Activated CD8-positive, alpha-beta memory T cell treated with anti-CD3 and anti-CD28 coated beads for 24 hours (primary cell): ENCODE measurements at regions not wholly inside any gene's neighbourhood (a gene's known extent, or its start where the extent isn't known, plus 50 kb on each side); places are given as distances from the start of the nearest gene placed in this dataset.

Source experiments
- DNase-seq: peaks from one replicate; pipeline ENCODE4 v3.0.0-alpha.2; 2020

DNA sequence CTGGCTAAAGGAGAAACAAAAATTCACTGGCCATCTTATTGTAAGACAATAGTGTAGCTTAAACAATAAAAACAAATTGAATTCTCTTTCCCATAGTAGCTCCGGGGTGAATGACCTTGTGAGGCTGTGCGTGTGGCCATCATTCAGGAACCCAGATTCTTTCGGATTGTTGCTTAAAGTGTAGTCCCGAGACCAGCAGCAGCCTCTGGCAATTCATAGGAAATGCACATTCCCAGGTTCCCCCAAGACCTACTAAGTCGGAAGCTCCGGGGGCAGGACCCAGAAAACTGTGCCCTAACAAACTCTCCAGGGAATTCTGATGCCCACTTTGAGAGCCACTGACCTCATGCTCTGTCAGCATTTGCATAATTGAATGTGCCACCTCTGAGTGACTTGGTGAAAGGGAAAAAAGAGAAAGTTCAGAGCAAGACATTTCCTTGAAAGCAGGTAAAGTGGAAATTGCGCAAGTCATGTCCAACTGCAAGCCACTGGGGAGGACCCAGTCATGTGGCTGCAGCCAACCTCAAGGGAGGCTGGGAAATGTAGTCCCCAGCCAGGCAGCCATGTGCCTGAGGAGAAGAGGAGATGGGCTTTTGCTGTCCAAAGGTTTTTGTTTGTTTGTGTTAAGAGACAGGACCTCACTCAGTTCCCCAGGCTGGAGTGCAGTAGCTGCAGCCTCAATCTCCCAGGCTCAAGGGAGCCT lies 50.7 kb upstream of the PNMA8B start:
- DNase-seq, result peak; percentile 57

DNA sequence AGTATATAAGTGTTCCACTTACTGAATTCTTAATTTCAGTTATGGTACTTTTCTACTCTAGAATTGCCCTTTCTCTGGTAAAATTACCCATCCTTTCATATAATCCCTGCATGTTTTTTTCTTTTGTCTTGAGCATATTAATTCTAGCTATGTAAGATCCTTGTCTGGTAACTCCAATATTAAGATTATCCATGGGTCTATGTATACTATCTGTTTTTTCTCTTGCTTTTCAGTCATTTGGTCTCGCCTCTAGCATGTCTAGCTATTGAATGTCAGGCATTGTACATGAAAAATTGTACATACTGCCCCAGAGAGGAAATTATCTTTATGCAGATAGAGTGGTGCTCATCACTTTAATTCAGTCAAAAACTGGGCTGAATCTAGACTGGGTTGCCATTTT lies 50.4 kb upstream of the CALM3 start:
- DNase-seq, result no peak

DNA sequence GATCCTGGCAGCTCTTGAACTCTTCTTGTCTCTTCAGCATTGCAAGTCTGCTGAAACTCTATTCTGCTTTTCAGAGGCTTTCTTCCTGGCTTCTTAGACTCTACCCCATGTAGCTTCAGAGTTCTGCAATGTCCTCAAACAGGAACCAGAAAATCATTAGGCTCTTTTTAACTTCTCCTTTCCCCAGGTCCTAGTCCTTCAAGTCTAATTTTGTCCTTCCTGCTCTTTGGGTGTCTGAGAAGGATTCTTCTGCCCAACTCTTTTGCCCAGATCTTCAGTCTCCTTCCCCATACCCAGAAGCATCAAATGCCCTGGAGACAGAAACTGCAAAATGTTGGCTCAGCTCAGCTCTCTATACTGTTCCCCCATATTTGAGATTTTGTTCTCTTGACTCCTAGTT lies 50.0 kb upstream of the CALM3 start:
- no peak for DNase-seq
